ENCODE measurements at regions not wholly inside any gene's neighbourhood (a gene's known extent, or its start where the extent isn't known, plus 50 kb on each side); places are given as distances from the start of the nearest gene placed in this dataset.

DNA sequence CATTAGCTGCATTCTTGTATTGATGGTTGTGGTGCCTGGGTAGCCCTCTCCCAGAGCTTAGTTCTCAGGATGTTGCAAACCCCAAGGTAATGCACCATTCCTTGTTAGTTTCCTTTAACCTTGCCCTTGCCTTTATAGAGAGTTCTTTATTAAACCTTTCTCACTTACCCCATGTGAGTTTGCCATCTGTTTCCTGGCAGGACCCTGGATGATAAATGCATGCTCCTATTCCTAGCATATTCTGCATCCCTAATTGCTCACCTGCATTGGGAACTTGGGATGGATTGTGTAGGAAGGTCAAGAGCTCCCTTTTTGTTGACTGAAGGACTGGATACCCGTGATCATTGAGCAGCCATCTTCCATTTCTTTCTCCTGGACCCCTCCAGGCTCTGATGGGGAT is 59.9 kb upstream of the AP1S2 start:
- DNase-seq, result no peak

DNA sequence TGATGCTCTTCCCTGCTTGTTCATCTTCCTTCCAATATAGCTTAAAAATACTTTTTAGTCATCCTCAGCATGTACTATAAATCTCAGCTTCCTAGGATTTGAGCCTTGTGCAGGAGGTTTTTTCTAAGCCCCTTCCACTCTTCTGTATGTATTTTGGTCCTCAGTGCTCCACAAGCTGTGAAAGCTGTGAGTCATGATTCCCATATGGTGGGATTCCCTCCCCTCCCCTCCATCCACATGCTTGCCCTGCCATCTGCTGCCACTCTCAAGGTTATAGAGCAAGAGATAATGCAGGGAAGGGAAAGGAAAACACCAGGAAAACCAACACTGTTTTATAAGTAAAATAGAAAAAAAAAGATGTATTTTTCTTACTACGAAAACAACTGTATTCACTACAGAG is 58.5 kb upstream of the AP1S2 start:
- DNase-seq, result no peak

DNA sequence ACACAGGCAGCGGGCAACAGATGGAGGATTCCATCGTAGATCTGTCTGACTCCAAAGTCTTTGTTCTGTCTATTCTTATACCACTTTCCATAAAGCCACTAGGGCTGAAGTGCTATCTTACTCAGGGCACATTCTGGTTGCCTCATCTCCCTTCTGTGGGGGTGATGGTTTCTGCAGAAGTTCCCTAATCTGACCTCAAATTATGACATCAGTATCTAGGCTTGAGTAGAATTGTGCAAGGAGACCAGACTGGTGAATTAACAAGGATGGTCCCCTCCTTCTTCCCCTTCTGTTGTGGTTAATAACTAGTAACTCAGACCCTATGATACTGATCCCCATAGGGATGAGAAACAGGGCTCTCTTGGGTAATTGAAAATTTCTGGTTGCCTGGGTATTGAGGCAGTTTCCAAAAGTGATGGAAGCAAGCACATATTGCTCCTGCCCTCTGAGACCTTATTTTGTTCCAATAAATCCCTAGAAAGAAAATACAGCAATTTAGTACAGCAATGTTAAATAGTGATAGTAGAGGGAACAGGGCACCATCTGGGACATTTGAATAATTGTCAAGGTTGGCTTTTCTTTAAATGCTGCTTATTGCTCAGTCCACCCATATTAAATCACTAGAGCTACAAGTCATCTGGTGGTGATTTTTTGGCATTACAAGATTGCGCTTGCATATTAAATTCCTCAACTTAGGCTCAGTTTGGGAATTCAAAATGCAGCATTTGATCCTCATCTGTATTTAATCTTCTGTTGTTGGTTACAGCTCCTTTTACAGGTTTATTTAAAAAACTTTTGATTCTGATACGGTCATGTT is 57.3 kb upstream of the AP1S2 start:
- peak; percentile 1 for DNase-seq

DNA sequence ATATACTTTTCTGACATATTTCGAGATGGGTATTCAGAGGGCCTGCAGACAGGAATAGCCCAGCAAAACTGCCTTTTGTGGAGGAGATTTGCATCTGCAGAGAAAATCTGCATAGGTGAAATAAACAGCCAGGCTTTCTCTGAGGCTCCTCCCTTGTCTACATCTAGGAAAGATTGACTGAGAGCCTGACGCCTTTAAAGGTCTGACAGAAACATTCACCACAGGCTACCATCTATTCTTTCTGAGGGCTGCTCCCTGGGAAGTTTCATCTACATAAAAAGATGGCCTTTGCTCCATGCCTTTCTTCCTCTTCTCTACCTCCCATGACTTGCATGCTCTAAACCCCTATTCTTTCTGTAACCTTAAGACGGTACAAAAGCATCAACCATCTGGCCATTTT is 55.0 kb upstream of the AP1S2 start:
- DNase-seq, result no peak

DNA sequence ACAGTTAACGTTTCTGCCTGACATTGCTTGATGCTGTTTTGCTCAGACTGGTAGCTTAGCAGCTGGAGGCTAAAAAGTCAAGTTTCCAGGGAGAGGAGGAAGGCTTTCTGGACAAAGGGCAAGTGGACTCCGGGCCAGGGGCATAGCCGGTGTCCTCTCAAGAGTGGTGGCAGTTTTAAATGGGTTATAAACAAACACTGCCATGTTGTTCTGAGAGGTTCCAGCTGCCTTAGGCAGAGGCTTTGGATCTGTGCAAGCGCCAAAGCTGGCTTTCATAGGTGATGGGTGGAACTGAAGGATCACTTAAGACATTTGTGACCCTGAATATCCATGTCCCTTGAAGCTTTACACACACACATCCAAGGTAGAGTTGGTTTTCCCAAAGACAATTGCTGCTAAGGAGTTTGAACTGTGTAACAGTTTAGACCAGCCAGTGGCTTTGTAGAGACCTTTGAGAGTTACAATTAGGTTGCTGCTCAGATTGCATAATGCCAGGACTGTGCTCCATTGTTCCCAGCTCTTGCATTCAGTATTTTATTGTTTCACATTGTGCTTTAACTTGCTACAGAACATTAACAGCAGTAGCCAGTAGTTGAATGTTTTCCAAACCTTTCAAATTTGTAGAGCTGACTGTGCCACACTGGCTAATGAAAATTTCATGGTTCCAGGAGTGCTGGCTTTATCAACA is 54.1 kb upstream of the AP1S2 start:
- DNase-seq, result no peak

DNA sequence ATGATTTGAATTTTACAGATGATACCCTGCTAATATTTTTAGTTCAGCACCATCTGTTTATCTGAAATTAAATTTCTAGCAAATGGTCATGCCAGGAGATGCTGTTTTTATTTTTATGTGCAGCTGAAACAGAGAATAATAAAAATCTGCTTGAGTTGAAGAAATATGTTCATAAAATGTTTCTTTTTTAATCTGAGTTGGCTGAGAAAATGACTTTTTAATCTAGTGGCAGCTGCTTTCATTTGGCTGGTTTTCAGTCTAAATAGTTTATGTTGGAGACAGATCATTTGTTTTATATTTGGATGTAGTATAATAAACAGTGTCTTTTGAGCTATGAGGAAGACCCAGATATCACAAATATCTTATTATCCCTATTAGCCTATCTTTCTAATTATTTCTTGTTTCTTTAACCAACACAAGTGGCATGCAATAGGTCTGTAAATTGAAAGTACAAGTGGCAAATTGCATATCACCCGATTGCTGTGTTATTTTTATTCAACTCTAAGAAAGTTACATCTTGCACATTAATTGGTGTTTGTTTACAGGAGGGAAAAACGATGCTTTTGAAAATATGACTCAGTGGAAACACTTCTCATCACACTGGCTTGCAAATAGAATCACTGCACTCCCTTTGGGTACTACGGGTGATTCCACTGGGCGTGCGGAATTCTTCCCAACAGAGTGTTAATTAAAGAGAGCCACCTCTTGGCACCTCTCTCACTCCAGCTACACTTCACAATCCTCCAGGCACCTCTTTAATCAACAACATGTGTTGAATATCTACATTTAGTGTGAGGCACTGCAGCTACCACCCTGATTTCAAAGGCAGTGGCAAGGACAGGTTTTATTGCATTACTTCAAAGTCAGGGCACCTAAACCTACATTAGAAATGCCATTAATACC is 51.7 kb upstream of the AP1S2 start:
- no peak for DNase-seq

Measured in CD4-positive, alpha-beta T cell treated with Interleukin-12 subunit alpha and Interleukin-12 subunit beta, for 1 hour (primary cell).